ENCODE measurements at regions not wholly inside any gene's neighbourhood (a gene's known extent, or its start where the extent isn't known, plus 50 kb on each side); places are given as distances from the start of the nearest gene placed in this dataset.

GRCh38 chr5:120926471-120926870 lies 462.4 kb downstream of the PRR16 start:
- intact Hi-C loops (cut with DNase I; ENCODE audit: low total_unique reads) = no loop called here

GRCh38 chr5:120927950-120928530 lies 463.9 kb downstream of the PRR16 start:
- no peaks in the 10 kb centered on the region for H3K27me3 ChIP-seq
- DNase-seq = no peak
- no peaks in the 10 kb centered on the region for H3K4me1 ChIP-seq
- intact Hi-C loops (cut with DNase I; ENCODE audit: low total_unique reads) = no loop called here
- no peaks in the 10 kb centered on the region for H3K36me3 ChIP-seq
- no peak overlapping the region for H3K27ac ChIP-seq
- TF ChIP-seq, protein P1, sequence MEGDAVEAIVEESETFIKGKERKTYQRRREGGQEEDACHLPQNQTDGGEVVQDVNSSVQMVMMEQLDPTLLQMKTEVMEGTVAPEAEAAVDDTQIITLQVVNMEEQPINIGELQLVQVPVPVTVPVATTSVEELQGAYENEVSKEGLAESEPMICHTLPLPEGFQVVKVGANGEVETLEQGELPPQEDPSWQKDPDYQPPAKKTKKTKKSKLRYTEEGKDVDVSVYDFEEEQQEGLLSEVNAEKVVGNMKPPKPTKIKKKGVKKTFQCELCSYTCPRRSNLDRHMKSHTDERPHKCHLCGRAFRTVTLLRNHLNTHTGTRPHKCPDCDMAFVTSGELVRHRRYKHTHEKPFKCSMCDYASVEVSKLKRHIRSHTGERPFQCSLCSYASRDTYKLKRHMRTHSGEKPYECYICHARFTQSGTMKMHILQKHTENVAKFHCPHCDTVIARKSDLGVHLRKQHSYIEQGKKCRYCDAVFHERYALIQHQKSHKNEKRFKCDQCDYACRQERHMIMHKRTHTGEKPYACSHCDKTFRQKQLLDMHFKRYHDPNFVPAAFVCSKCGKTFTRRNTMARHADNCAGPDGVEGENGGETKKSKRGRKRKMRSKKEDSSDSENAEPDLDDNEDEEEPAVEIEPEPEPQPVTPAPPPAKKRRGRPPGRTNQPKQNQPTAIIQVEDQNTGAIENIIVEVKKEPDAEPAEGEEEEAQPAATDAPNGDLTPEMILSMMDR (IDR thresholded peaks at IDR 0.05) = no peak
- H3K4me3 ChIP-seq = no peak overlapping the region
- H3K9me3 ChIP-seq = no peaks in the 10 kb centered on the region

More at GRCh38 chr5:120926471-120926870, 462.4 kb downstream of the PRR16 start:
- no peaks in the 10 kb centered on the region for H3K27me3 ChIP-seq
- DNase-seq = no peak
- H3K4me1 ChIP-seq = no peaks in the 10 kb centered on the region
- TF ChIP-seq, protein P1 (IDR thresholded peaks at IDR 0.05) = no peak
- no peak overlapping the region for H3K4me3 ChIP-seq
- no peaks in the 10 kb centered on the region for H3K36me3 ChIP-seq
- no peaks in the 10 kb centered on the region for H3K9me3 ChIP-seq
- H3K27ac ChIP-seq = no peak overlapping the region

DNA sequence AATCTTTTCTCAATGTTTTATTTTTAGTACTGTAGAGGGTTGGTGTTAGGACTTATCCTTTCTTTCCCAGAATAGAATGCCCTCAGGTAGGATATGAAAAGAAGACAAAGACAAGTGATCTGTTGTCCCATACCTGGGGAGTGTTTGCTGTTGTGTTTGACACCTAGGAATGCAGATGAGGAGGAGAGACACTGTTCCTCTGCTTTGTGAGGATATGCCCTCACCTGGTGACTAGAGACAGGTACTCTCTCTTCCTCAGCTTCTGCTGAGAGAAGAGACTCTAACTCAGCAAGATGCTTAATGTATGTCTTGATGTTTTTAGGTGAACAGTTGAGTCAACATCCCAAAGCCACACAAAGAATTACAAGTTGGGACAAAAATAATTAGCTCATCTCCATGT lies 468.4 kb downstream of the PRR16 start:
- TF ChIP-seq, protein P1 (IDR thresholded peaks at IDR 0.05) = no peak
- Histone ChIP-seq H3K36me3 (no peaks in the 10 kb centered on the region), H3K27me3 (no peaks in the 10 kb centered on the region), H3K4me3 (no peak overlapping the region), H3K27ac (no peak overlapping the region), H3K9me3 (no peaks in the 10 kb centered on the region), H3K4me1 (no peaks in the 10 kb centered on the region)
- no peak for DNase-seq
- intact Hi-C loops (cut with DNase I; ENCODE audit: low total_unique reads) = no loop called here

DNA sequence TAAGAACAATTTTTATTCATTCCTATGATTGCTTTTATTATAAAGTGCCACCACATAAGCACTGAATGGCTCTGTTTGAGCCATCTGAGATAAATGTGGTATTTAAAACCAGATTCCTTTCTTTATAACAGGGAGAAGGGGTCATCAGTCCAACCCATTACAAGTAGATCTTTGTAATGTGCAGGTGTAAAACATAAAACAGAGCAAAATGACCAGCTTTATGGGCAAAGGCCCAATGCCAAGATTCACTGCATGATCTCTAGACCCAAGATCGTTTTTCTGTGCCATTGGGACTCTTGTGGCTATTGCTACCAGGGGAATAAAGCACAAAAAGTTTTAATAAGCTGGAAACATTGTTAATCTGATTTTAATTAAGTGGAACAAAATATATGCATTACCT lies 469.9 kb downstream of the PRR16 start:
- Histone ChIP-seq H3K4me1 (no peaks in the 10 kb centered on the region), H3K27me3 (no peaks in the 10 kb centered on the region), H3K4me3 (no peak overlapping the region), H3K27ac (no peak overlapping the region), H3K9me3 (no peaks in the 10 kb centered on the region), H3K36me3 (no peaks in the 10 kb centered on the region)
- intact Hi-C loops (cut with DNase I; ENCODE audit: low total_unique reads) = no loop called here
- TF ChIP-seq, protein P1 (IDR thresholded peaks at IDR 0.05) = no peak
- no peak for DNase-seq

DNA sequence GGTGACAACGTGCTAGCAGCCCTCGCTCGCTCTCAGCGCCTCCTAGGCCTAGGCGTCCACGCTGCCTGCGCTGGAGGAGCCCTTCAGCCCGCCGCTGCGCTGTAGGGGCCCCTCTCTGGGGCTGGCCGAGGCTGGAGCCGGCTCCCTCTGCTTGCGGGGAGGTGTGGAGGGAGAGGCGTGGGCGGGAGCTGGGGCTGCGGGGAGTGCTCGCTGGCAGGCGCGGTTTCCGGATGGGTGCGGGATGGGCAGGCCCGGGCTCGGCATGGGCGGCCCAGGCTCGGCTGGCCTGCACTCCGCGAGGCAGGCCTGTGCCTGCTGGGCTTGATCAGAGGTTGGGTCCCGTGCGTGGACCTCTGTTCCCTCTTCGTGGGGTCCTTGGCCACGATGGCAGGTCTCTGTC lies 472.6 kb downstream of the PRR16 start:
- Histone ChIP-seq H3K36me3 (no peaks in the 10 kb centered on the region), H3K27ac (no peak overlapping the region), H3K4me3 (no peak overlapping the region), H3K27me3 (no peaks in the 10 kb centered on the region), H3K4me1 (no peaks in the 10 kb centered on the region), H3K9me3 (no peaks in the 10 kb centered on the region)
- intact Hi-C loops (cut with DNase I; ENCODE audit: low total_unique reads) = no loop called here
- TF ChIP-seq, protein P1 (IDR thresholded peaks at IDR 0.05) = no peak
- DNase-seq = no peak

DNA sequence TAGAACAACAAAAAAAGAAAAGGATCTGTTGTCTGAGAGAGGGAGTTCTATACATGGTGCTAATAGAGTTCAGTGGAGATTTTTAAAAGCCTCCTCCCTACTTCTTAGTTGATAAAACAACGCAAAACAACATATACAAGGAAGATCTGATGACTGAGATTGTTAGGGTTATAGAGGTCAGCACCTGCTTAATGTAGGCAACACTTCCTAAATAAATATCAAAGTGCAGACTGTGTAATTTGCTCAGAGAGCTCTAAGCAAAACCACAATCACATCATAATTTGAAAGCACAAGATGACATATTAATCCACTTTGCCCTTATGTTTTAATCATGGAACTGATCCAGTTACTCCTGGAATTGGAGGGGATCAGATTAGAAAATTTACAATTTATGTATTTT lies 474.5 kb downstream of the PRR16 start:
- no peaks in the 10 kb centered on the region for H3K9me3 ChIP-seq
- intact Hi-C loops (cut with DNase I; ENCODE audit: low total_unique reads) = no loop called here
- TF ChIP-seq, protein P1 (IDR thresholded peaks at IDR 0.05) = no peak
- no peaks in the 10 kb centered on the region for H3K27me3 ChIP-seq
- no peak overlapping the region for H3K4me3 ChIP-seq
- no peaks in the 10 kb centered on the region for H3K36me3 ChIP-seq
- DNase-seq = no peak
- no peak overlapping the region for H3K27ac ChIP-seq
- peaks cover 0 to 10% (median 3%) of the 10 kb centered on the region in 4 donors for H3K4me1 ChIP-seq
